A673 (cell line): ENCODE measurements at regions not wholly inside any gene's neighbourhood (a gene's known extent, or its start where the extent isn't known, plus 50 kb on each side); places are given as distances from the start of the nearest gene placed in this dataset.

Experiments used
- EZH2 ChIP-seq: fragments of 200-600 bp; sonication (generic); IDR thresholded peaks from 2 replicates; pipeline ENCODE4 v1.6.1; 2017; ENCODE audit warnings: borderline replicate concordance, low read depth, mild to moderate bottlenecking, mixed read lengths, antibody characterized with exemption, low read length; ENCODE audit not compliant: poor library complexity, severe bottlenecking
- TF ChIP-seq, protein P1 (sequence below): fragments of 300-800, 200-600 bp; sonication (generic); conservative IDR thresholded peaks from 2 replicates; pipeline ENCODE4 v1.5.1; 2017; ENCODE audit warnings: low read depth, mild to moderate bottlenecking, antibody characterized with exemption, low read length, moderate library complexity, mixed read lengths

DNA sequence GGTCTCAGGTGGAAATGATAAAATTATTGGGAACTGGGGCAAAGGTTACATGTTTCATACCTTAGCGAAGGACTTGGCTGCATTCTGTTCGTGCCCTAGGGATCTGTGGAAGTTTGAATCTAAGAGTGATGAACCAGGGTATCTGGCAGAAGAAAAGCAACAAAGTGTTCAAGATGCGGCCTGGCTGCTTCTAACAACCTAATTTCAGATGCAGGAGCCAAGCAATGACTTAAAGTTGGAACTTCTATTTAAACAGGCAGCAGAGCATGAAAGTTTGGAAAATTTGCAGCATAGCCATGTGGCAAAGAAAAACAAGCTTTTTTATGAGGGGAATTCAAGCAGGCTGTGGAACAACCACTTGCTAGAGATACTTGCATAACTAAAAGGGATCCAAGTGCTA, 73.5 kb downstream of the CD24 start:
- TF ChIP-seq, protein P1, sequence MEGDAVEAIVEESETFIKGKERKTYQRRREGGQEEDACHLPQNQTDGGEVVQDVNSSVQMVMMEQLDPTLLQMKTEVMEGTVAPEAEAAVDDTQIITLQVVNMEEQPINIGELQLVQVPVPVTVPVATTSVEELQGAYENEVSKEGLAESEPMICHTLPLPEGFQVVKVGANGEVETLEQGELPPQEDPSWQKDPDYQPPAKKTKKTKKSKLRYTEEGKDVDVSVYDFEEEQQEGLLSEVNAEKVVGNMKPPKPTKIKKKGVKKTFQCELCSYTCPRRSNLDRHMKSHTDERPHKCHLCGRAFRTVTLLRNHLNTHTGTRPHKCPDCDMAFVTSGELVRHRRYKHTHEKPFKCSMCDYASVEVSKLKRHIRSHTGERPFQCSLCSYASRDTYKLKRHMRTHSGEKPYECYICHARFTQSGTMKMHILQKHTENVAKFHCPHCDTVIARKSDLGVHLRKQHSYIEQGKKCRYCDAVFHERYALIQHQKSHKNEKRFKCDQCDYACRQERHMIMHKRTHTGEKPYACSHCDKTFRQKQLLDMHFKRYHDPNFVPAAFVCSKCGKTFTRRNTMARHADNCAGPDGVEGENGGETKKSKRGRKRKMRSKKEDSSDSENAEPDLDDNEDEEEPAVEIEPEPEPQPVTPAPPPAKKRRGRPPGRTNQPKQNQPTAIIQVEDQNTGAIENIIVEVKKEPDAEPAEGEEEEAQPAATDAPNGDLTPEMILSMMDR = no peak
- no peak for TF ChIP-seq EZH2
